Activated CD4-positive, alpha-beta T cell treated with anti-CD3 and anti-CD28 coated beads, Interleukin-2, amount 50 U/mL, for 1 hour (primary cell): ENCODE measurements at regions not wholly inside any gene's neighbourhood (a gene's known extent, or its start where the extent isn't known, plus 50 kb on each side); places are given as distances from the start of the nearest gene placed in this dataset.
A peak's percentile ranks its signal among the peaks of the same experiment; 100 is the strongest.

Experiments used
- DNase-seq: peaks from one replicate; pipeline ENCODE4 v3.0.0-alpha.2; 2020

DNA sequence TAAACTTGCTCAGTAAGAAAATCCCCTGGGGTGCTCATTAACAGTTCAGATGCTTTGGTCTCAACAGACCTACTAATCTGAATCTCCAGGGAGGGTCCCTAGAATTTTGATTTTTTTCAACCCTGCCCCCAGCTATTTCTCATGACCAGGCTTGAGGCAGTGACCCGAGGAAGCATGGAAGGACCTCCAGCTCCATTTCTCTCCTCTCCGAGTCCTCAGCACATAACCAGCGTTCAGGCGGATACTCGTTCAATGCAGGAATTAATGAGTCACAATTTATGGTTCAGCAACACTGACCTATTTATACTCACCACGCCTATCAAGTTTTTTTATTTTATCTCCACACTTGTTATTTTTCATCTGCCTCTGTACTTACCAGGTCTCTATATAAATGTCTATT lies 369.2 kb upstream of the CDH4 start:
- no peak for DNase-seq

DNA sequence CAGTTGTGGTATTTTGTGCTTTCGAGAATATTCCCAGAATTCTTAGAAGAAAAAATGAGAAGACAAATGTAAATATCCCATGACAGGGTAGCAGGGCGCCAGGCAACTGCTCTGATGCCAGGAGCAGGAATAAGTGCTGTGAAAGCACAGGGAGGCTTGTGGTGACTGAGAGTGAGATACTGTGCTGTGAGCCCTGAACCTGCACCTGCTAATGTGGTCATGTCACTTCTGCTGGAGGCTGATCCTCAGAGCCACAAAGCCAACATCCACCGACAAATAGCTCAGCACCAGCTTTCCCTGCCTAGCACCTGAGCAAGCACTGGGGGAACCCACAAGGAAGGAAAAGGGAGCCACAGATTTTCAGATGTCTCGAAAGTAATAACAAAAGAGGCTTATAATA lies 368.6 kb upstream of the CDH4 start:
- DNase-seq, result no peak

DNA sequence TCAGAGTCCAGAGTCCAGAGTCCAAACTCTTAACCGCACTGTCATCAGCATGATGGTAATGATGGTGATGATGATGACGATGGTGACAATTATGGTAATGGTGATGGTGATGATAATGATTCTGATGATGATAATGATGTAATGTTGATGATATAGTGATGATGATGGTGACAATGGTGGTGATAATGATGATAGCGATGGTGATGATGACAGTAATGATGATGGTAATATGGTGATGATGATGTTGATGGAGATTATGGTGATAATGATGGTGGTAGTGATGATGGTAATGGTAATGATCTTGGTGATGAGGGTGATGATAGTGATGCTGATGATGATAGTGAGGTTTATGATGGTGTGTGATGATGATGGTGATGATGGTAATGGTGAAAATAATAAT lies 367.8 kb upstream of the CDH4 start:
- DNase-seq, result no peak

DNA sequence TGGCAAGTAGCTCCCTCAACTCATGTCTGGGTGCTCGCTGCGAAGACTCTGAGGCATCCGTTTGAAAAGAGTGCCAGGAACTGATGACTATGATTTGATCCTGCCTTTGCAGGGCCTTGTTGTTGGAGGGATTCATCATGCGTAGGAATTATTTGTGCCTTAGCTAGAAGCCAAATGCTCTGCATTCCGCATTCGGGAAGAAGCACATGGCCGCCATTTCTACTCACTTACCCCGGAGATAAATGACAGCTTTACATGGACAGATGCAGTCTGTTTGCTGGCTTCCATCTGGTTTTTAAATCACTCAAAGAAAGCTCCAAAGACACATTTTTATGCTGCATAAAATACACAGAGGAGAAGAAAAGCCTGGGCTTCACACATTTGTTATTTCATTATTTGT lies 363.3 kb upstream of the CDH4 start:
- no peak for DNase-seq

DNA sequence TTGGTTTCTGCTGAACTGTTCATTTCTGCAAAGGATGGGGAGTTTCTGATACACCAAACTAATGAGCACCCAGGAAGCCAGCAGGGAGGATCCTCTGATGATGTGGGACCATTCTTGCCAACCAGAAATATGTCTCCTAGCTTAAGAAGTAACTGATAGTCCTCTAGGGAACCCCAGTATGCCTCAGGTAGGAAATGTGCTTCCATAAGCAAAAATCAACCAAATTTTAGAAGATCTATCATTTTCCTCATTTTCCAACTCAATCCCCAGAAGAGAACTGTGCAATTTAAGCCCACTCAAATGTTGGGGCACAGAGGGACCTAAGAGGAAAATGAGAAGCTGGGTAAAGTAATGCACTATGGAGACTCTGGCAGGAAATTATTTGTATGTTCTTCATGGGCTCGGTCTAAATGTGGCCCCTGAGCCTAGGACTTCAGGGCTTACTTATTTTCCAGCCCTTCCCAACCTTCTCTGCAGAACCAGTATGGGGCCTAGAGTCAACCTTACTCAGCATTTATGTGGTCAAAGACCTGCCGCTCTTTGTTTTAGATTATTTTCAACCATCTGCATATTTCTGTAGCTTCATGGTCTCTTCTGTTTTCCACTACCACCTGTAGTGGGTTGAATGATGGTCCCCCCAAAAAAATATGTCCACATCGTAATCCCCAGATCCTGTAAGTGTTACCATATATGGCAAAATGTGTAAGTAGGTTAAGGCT lies 359.8 kb upstream of the CDH4 start:
- DNase-seq, result no peak

DNA sequence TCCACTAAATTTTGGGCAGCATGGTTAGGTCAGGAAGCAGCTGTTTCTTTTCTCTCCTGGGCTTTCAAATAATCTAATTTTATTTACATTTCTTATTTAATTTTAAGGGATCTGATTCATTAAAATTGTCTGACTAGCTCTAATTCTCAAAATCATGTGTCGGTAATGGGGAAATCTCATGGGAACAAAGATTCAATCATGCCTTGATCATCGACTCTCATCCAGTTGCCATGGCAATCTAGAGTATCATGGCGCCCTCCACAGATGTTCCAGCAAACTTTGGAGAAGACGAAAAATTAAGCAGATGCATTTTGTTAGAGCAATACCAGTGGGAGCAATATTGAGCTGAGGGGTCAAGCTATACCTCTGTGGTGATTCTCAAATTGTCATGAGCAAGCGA lies 358.0 kb upstream of the CDH4 start:
- no peak for DNase-seq

DNA sequence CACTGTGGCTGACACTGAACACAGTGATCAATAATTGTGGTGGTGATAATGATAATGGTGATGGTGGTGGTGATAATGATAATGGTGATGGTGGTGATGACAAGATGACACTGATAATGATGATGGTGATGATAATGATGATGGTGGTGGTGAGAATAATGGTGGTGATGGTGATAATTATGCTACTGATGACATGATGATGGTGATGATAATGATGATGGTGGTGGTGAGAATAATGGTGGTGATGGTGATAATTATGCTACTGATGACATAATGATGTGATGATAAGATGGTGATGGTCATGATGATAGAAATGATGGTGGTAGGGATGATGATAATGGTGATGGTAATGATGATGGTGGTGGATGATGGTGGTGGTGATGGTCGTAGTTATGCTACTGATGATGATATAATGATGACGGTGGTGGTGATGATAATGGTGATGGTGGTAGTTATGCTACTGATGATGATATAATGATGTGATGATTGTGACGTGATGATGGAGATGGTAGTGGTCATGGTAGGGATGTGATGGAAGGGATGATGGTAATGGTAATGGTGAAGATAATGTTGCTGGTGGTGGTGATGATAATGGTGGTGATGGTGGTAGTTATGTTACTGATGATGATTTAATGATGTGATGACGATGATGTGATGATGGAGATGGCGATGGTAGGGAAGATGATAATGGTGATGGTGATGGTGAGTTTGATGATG lies 356.5 kb upstream of the CDH4 start:
- DNase-seq, result no peak

- DNase-seq, result no peak
Observed at GRCh38 chr20:60897976-60898375, 354.1 kb upstream of the CDH4 start.

DNA sequence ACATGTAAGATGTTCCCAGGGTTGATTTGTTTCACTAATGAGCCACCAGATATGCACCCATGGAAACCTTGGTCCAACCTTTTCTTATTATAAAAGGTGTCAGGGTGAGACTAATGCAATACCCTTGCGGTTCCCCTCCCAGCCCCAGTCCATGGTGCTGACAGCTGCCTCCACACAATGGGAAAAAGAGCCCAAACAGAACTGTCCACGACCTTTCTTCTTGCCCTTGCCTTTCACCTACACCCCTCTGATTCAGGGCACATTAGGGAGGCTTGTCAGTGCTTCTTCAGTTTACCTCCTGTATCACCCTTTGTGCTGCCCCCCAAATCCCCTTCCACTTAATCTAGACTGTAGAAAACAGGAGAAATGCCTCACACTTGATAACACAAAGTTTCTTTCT lies 352.7 kb upstream of the CDH4 start:
- DNase-seq, result no peak

- DNase-seq, result no peak
Observed at GRCh38 chr20:60900618-60901017, 351.4 kb upstream of the CDH4 start.

DNA sequence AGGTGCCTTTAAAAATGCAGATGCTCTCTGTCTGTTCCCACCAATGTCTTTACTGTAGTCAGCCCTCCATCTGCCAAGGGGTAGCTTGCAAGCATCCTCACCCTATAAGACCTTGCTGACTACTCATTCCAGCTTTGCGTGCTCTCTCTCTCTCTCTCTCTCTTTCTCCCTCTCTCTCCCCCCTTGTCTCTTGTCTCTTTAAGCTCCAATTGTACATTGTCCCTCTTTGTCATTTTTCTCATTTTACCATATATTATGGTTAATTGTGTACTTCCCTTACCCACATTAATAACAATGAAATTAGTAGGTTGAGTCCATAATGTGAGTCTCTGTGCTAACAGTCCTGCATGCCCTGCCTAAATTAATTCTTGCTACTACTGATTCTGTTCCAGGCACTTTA lies 350.2 kb upstream of the CDH4 start:
- no peak for DNase-seq

- no peak for DNase-seq
Observed at GRCh38 chr20:60903325-60903971, 348.6 kb upstream of the CDH4 start.

GRCh38 chr20:60904730-60905129 lies 347.3 kb upstream of the CDH4 start:
- DNase-seq, result no peak

GRCh38 chr20:60905919-60906318 lies 346.1 kb upstream of the CDH4 start:
- DNase-seq, result no peak

DNA sequence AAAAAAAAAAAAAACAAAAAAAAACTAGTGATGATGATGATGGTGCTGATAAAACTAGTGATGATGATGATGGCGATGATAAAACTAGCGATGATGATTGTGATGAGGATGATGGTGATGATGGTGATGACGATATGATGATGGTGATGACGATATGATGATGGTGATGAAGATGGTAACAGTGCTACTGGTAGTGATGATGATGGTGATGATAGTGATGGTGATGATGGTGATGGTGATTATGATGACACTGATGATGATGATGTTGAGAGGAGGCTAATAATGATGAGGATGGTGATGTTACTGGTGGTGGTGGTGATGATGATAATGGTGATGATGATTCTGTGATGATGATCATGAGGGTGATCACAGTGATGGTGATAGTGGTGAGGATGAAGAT lies 345.5 kb upstream of the CDH4 start:
- DNase-seq, result no peak

DNA sequence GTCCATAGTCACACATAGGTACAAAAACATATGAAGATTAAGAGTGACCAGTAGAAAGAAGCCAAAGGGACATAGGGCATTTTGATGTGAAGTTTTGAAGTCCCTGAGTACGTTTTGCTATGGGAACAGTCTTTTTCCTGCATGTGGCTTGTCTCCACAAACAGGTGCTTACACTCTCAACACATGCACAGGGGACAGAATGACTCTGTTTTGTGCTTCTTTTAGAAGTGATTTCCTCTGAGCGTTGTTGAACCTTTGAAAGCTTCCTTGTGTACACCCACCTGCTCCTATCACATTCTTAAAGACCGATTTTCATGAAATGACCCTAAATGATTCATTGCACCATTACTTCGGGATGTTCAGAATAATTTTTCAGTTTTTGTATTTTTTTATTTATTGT lies 338.8 kb upstream of the CDH4 start:
- DNase-seq, result no peak

- peak; percentile 13 for DNase-seq
Observed at GRCh38 chr20:60921022-60921622, 330.9 kb upstream of the CDH4 start.

- DNase-seq, result no peak
Observed at GRCh38 chr20:60926831-60927230, 325.2 kb upstream of the CDH4 start.

DNA sequence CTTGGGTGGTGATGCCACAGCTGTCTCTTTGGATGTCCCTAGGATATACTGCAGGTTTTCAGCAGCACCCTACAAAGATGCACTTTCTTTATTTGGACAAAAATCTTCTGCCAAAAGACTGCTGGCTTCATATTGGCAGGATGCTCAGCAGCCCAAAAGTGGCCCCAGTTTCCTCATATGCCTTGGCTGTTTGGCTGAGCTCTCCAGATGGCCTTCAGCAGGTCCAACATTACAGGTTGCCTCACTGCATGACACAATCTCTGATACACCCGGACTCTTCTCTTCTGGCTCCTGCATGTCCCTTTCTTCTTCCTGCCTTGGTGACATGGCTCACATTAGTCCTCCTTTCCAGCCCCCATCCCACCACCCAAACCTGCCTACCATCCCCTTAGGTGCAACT lies 323.7 kb upstream of the CDH4 start:
- no peak for DNase-seq

DNA sequence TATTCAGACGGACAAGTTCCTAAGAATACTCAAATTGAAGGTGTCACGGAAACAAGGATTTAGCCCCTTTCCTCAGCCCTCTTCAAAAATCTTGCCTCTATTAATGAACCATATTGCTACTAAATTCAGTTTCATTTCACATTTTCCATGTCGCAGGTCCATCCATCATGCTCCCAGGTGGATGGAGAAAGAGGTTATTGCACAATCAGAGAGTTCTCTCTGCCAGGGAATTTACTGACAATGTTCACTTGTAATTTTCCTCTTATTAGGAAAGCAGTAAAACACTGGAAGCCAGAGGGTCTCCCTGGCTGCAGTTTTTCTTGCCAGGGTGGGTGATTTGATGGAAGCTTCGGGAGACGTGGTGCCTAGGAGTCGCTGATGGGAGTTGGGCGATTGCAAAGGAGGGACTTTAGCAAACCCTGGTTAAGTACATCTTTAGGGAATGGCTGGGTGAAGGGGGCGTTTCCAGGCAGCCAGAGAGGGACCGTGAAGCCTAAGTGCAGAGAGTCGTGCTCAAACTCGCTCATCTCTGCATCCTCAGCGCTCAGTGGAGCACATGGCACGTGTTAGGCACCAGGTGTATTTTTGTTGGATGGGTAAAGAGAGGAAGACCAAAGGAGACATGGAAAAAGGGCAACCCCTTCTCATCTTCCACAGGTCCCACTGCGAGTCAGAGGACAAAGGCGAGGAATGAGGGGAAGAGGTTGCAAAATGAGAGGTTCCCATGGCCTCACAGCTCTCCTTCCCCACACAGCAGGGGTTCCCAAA lies 321.9 kb upstream of the CDH4 start:
- DNase-seq, result no peak

- no peak for DNase-seq
Observed at GRCh38 chr20:60931696-60932095, 320.4 kb upstream of the CDH4 start.

DNA sequence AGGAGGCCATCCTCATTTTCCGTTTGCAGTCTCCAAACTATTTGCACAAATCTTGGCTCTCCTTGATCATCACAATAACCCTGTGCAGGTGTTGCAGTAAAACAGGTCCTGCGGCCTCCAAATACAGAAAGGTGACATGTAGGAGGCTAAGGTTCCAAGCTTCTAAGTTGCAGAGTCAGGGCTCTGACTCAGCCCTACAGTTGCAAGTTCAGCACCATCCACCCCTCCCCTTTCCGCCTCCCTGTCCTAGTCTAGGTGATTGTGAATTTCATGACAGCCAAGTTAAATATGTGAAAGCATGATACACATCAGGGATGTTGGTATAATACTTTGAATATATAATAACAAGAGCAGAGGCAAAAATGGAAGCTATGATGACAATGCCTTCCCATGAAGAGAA lies 317.3 kb upstream of the CDH4 start:
- DNase-seq, result no peak

GRCh38 chr20:60935971-60936370 lies 316.1 kb upstream of the CDH4 start:
- DNase-seq, result no peak
